Right cardiac atrium (tissue), 5 donors: ENCODE measurements at regions not wholly inside any gene's neighbourhood (a gene's known extent, or its start where the extent isn't known, plus 50 kb on each side); places are given as distances from the start of the nearest gene placed in this dataset.

Experiments used
- ATAC-seq, 2 donors: fragments of 200-7000 bp; cut with Tn5 transposase; one replicate each; pipeline versions ENCODE4 v1.8.0 to v1.9.1; 2020; ENCODE audit warnings: moderate library complexity in 2 of 2, mild to moderate bottlenecking in 1 of 2
- DNase-seq, 3 donors: peaks; one replicate each; pipeline ENCODE4 v3.0.0-alpha.2; 2020
- H3K27ac ChIP-seq: one replicate; pipeline ENCODE4 v1.5.1; 2013; ENCODE audit warnings: mild to moderate bottlenecking, low read length, control low read depth, moderate library complexity
- H3K27me3 ChIP-seq: one replicate; pipeline ENCODE4 v1.6.1; 2013; ENCODE audit not compliant: control insufficient read depth, insufficient read depth
- H3K4me1 ChIP-seq: one replicate; pipeline ENCODE4 v1.6.1; 2013; ENCODE audit warnings: low read length; ENCODE audit not compliant: control insufficient read depth, insufficient read depth
- H3K4me3 ChIP-seq: one replicate; pipeline ENCODE4 v1.5.1; 2013; ENCODE audit warnings: low read length, control low read depth
- H3K9me3 ChIP-seq: one replicate; pipeline ENCODE4 v1.6.1; 2013; ENCODE audit warnings: low read length; ENCODE audit not compliant: control insufficient read depth
- WGBS: extraction: QIAGEN DNeasy Blood & Tissue Kit; methylation state at CpG from one replicate; pipeline ENCODE4 v1.1.7; 2013; 5-methylcytosine and 5-hydroxymethylcytosine counted together
- intact Hi-C, 4 donors: fragments of 100-400 bp; cut with DNase I; formaldehyde crosslinking; loops; one replicate each; pipeline versions ENCODE4 v1.11.0 to v1.14.0; 2022 to 2023
- donor health status: healthy with polysubstance abuse.
- donor health status: DM: no; HTN: yes; CAD: no.
- donor health status: DM: no; HTN: no; CAD: no.
- donor health status: DM: no; HTN: yes; CAD: no; lungs with severe emphysema.
- donor health status: DM: yes; HTN: yes; CAD: no.

DNA sequence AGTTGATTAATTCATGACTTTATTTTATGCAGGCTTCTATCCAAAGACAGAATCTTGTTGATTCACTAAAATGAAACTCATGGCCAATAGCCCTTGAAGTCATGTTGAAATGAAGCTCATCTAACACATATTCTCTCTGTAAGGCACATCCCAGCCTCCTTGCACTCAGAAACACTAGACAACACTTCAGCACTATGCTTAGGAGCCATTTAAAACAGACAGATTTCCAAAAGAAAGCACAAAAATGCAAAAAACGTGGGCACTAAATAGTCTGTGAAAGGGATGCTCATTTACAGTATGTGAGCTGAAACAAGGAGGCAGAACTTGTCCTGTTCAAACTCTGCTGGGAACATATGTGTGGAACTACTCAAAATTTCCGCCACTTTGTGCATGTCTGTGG, 124.4 kb downstream of the MYCN start:
- H3K27ac ChIP-seq = no peak overlapping the region
- H3K4me1 ChIP-seq = no peaks in the 10 kb centered on the region
- H3K9me3 ChIP-seq = no peaks in the 10 kb centered on the region
- no peaks in the 10 kb centered on the region for H3K27me3 ChIP-seq
- DNase-seq (no peak), ATAC-seq (no peak)
- intact Hi-C loops = no loop called here
- 80% methylated on average over 2 of the region's 2 CpGs for WGBS
- no peak overlapping the region for H3K4me3 ChIP-seq

DNA sequence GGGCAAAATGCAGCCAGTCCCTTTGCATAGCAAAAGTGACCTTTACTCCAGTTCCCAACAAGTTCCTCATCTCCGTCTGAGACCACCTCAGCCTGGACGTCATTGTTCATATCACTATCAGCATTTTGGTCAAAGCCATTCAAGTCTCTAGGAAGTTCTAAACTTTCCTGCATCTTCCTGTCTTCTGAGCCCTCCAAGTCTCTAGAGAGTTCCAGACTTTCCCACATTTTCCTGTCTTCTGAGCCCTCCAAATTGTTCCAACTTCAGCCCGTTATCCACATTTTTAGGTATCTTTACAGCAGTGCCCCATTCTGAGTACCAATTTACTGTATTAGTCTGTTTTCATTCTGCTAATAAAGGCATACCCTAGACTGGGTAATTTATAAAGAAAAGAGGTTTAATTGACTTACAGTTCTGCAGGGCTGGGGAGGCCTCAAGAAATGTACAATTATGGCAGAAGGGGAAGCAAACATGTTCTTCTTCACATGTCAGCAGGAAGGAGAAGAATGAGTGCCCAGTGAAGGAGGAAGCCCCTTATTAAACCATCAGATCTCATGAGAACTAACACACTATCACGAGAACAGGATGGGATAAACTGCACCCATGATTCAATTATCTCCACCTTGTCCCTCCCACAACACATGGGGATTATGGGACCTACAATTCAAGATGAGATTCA, 123.7 kb downstream of the MYCN start:
- H3K4me3 ChIP-seq = no peak overlapping the region
- no peak overlapping the region for H3K27ac ChIP-seq
- H3K9me3 ChIP-seq = no peaks in the 10 kb centered on the region
- DNase-seq = no peak
- WGBS = 80% methylated on average over 4 of the region's 4 CpGs
- no peak for ATAC-seq
- no peaks in the 10 kb centered on the region for H3K4me1 ChIP-seq
- intact Hi-C loops = no loop called here
- no peaks in the 10 kb centered on the region for H3K27me3 ChIP-seq

- H3K27me3 ChIP-seq = no peaks in the 10 kb centered on the region
- no peaks in the 10 kb centered on the region for H3K4me1 ChIP-seq
- H3K27ac ChIP-seq = no peak overlapping the region
- intact Hi-C loops = no loop called here
- no peak overlapping the region for H3K4me3 ChIP-seq
- no peaks in the 10 kb centered on the region for H3K9me3 ChIP-seq
- DNase-seq = no peak
- 89% methylated on average over 4 of the region's 4 CpGs for WGBS
- ATAC-seq = no peak
These were observed 123.0 kb downstream of the MYCN start for GRCh38 chr2:16063251-16063850.

DNA sequence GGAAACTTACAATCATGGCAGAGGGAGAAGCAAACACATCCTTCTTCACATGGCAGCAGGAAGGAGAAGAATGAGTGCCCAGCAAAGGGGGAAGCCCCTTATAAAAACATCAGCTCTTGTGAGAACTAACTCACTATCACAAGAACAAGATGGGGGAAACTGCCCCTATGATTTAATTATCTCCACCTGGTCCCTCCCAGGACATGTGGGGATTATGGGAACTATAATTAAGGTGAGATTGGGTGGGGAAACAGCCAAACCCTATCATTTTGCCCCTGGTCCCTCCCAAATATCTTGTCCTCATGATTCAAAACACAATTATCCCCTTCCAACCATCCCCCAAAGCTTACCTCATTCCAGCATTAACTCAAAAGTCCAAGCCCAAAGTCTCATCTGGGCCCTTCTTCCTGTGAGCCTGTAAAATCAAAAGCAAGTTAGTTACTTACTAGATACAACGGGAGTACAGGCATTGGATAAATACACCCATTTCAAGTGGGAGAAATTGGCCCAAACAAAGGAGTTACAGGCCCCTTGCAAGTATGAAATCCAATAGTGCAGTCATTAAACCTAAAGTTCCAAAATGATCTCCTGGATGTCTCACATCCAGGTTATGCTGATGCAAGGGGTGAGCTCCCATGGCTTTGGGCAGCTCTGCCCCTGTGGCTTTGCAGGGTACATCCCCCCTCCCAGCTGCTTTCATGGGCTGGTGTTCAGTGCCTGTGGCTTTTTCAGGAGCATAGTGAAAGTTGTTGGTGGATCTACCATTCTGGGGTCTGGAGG, 122.3 kb downstream of the MYCN start:
- ATAC-seq = no peak
- Histone ChIP-seq H3K27me3 (no peaks in the 10 kb centered on the region), H3K4me1 (no peaks in the 10 kb centered on the region), H3K9me3 (no peaks in the 10 kb centered on the region), H3K27ac (no peak overlapping the region), H3K4me3 (no peak overlapping the region)
- WGBS = 71% methylated on average over 1 of the region's 1 CpG
- intact Hi-C loops = no loop called here
- DNase-seq = no peak

GRCh38 chr2:16061441-16062217, 121.3 kb downstream of the MYCN start:
- no peaks in the 10 kb centered on the region for H3K4me1 ChIP-seq
- intact Hi-C loops = no loop called here
- no peaks in the 10 kb centered on the region for H3K9me3 ChIP-seq
- H3K27ac ChIP-seq = no peak overlapping the region
- DNase-seq (no peak), ATAC-seq (no peak)
- 71% methylated on average over 2 of the region's 2 CpGs for WGBS
- no peak overlapping the region for H3K4me3 ChIP-seq
- H3K27me3 ChIP-seq = no peaks in the 10 kb centered on the region

- DNase-seq (no peak), ATAC-seq (no peak)
- intact Hi-C loops = no loop called here
- 84% methylated on average over 3 of the region's 3 CpGs for WGBS
- H3K27ac ChIP-seq = no peak overlapping the region
- no peaks in the 10 kb centered on the region for H3K9me3 ChIP-seq
- no peaks in the 10 kb centered on the region for H3K27me3 ChIP-seq
- H3K4me3 ChIP-seq = no peak overlapping the region
- H3K4me1 ChIP-seq = peaks cover 3% of the 10 kb centered on the region
These were observed 120.6 kb downstream of the MYCN start for GRCh38 chr2:16060936-16061338.

GRCh38 chr2:16060125-16060935, 120.0 kb downstream of the MYCN start:
- 78% methylated on average over 3 of the region's 3 CpGs for WGBS
- ATAC-seq = no peak
- Histone ChIP-seq H3K27ac (no peak overlapping the region), H3K9me3 (no peaks in the 10 kb centered on the region), H3K27me3 (no peaks in the 10 kb centered on the region), H3K4me1 (peaks cover 4% of the 10 kb centered on the region), H3K4me3 (no peak overlapping the region)
- intact Hi-C loops = no loop called here
- no peak for DNase-seq

DNA sequence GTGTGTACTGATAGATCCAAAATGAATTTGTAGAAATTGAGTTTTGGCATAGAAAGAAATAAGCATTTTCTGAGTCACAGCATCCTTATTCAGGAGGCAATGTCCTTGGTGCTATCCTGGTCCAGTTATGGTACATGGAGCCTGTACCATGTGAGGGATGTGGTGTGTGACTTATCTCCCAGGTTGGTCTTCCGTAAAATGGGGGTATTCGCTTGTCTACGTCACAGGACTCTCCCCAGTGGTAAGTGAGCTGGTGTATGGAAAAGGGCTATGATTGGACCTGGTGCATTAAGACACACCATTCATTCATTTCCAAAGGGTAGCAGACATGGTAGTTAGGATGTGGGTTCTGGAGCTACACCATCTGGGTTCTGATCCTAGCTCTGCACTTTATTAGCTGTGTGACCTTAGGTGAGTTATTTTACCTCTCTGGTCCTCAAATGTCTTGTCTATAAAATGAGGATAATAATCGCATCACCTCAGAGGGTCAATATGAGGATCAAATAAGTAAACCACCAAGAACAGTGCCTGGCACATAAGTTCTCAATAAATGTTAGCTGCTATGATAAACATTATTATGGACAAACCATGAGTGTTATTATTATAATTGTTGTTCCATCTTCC, 119.2 kb downstream of the MYCN start:
- Histone ChIP-seq H3K4me3 (no peak overlapping the region), H3K4me1 (peaks cover 4% of the 10 kb centered on the region), H3K9me3 (no peaks in the 10 kb centered on the region), H3K27me3 (no peaks in the 10 kb centered on the region), H3K27ac (no peak overlapping the region)
- ATAC-seq (no peak), DNase-seq (no peak)
- 95% methylated on average over 4 of the region's 4 CpGs for WGBS
- intact Hi-C loops = no loop called here

DNA sequence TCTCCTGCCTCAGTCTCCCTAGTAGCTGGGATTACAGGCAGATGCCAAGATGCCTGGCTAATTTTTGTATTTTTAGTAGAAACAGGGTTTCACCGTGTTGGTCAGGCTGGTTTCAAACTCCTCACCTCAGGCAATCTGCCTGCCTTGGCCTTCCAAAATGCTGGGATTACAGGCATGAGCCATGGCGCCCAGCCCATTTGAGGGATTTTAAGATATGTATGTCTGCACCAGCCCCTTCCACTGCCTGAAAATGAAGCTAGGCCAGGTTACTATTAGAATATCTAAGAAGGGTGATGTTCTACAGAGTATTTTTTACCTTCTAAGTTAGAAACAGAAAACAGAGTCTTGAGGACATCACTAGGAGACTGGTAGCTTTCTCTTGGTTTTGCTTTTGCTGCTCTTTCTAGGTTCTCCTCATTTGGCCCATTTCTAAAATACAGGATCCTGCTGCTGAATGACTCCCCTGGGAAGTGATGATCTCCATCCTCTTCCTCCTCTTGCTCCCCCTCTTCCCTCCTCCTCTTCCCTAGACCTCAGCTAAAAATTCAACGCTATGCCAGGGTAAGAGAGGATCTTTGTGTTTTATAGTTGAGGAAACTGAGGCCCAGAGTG, 118.5 kb downstream of the MYCN start:
- Histone ChIP-seq H3K27me3 (no peaks in the 10 kb centered on the region), H3K9me3 (no peaks in the 10 kb centered on the region), H3K27ac (no peak overlapping the region), H3K4me3 (no peak overlapping the region), H3K4me1 (peaks cover 4% of the 10 kb centered on the region)
- 93% methylated on average over 3 of the region's 3 CpGs for WGBS
- ATAC-seq = no peak
- no peak for DNase-seq
- intact Hi-C loops = no loop called here

GRCh38 chr2:16058256-16058655, 117.9 kb downstream of the MYCN start:
- H3K27me3 ChIP-seq = no peaks in the 10 kb centered on the region
- peaks cover 4% of the 10 kb centered on the region for H3K4me1 ChIP-seq
- intact Hi-C loops = no loop called here
- H3K27ac ChIP-seq = no peak overlapping the region
- no peaks in the 10 kb centered on the region for H3K9me3 ChIP-seq
- ATAC-seq (no peak), DNase-seq (no peak)
- 88% methylated on average over 6 of the region's 6 CpGs for WGBS
- no peak overlapping the region for H3K4me3 ChIP-seq
